HEK293 (cell line): ENCODE measurements at regions not wholly inside any gene's neighbourhood (a gene's known extent, or its start where the extent isn't known, plus 50 kb on each side); places are given as distances from the start of the nearest gene placed in this dataset.

Experiments used
- ATF2 ChIP-seq: fragments of 450-650 bp; formaldehyde crosslinking; IDR thresholded peaks from 2 replicates; pipeline ENCODE4 v1.5.1; 2016; ENCODE audit warnings: missing biosample characterization, missing genetic modification characterization, low read depth
- KLF16 ChIP-seq: fragments of 450-650 bp; formaldehyde crosslinking; IDR thresholded peaks from 2 replicates; pipeline ENCODE4 v1.5.1; 2017; ENCODE audit warnings: missing biosample characterization, missing genetic modification characterization
- SP7 ChIP-seq: fragments of 450-650 bp; formaldehyde crosslinking; IDR thresholded peaks from 2 replicates; pipeline ENCODE4 v1.5.1; 2016; ENCODE audit warnings: missing biosample characterization, missing genetic modification characterization
- ZNF133 ChIP-seq: fragments of 450-650 bp; formaldehyde crosslinking; IDR thresholded peaks from 2 replicates; pipeline ENCODE4 v1.5.1; 2016; ENCODE audit warnings: missing biosample characterization, missing genetic modification characterization
- ZNF174 ChIP-seq: fragments of 450-650 bp; formaldehyde crosslinking; IDR thresholded peaks from 2 replicates; pipeline ENCODE4 v1.5.0; 2017; ENCODE audit warnings: missing biosample characterization, mild to moderate bottlenecking, missing genetic modification characterization
- ZNF221 ChIP-seq: fragments of 450-650 bp; formaldehyde crosslinking; IDR thresholded peaks from 2 replicates; pipeline ENCODE4 v1.5.1; 2017; ENCODE audit warnings: missing biosample characterization, missing genetic modification characterization, borderline replicate concordance
- ZNF658 ChIP-seq: fragments of 450-650 bp; formaldehyde crosslinking; IDR thresholded peaks from 2 replicates; pipeline ENCODE4; 2016; ENCODE audit warnings: missing biosample characterization, missing genetic modification characterization
- ZNF785 ChIP-seq: fragments of 450-650 bp; formaldehyde crosslinking; IDR thresholded peaks from 2 replicates; pipeline ENCODE4 v1.5.1; 2016; ENCODE audit warnings: missing biosample characterization, missing genetic modification characterization
- TF ChIP-seq, protein P1 (sequence below): fragments of 450-650 bp; formaldehyde crosslinking; IDR thresholded peaks from 2 replicates; pipeline ENCODE4 v1.5.1; 2016; ENCODE audit warnings: missing biosample characterization, missing genetic modification characterization
- TF ChIP-seq, protein P2 (sequence below): fragments of 450-650 bp; formaldehyde crosslinking; optimal IDR thresholded peaks from 2 replicates; pipeline ENCODE3; 2016; ENCODE audit warnings: missing biosample characterization, mild to moderate bottlenecking, missing genetic modification characterization

GRCh38 chr18:79608535-79608934, 71.1 kb upstream of the CTDP1 start:
- TF ChIP-seq ZNF133 (no peak), ZNF658 (tag by site-specific recombination) (no peak), SP7 (no peak), ATF2 (tag by site-specific recombination) (no peak), ZNF174 (tag by site-specific recombination) (no peak), ZNF785 (tag by site-specific recombination) (no peak), ZNF221 (tag by site-specific recombination) (no peak), KLF16 (tag by site-specific recombination) (no peak)
- TF ChIP-seq, protein P1, sequence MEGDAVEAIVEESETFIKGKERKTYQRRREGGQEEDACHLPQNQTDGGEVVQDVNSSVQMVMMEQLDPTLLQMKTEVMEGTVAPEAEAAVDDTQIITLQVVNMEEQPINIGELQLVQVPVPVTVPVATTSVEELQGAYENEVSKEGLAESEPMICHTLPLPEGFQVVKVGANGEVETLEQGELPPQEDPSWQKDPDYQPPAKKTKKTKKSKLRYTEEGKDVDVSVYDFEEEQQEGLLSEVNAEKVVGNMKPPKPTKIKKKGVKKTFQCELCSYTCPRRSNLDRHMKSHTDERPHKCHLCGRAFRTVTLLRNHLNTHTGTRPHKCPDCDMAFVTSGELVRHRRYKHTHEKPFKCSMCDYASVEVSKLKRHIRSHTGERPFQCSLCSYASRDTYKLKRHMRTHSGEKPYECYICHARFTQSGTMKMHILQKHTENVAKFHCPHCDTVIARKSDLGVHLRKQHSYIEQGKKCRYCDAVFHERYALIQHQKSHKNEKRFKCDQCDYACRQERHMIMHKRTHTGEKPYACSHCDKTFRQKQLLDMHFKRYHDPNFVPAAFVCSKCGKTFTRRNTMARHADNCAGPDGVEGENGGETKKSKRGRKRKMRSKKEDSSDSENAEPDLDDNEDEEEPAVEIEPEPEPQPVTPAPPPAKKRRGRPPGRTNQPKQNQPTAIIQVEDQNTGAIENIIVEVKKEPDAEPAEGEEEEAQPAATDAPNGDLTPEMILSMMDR (tag by site-specific recombination): no peak
- TF ChIP-seq, protein P2, sequence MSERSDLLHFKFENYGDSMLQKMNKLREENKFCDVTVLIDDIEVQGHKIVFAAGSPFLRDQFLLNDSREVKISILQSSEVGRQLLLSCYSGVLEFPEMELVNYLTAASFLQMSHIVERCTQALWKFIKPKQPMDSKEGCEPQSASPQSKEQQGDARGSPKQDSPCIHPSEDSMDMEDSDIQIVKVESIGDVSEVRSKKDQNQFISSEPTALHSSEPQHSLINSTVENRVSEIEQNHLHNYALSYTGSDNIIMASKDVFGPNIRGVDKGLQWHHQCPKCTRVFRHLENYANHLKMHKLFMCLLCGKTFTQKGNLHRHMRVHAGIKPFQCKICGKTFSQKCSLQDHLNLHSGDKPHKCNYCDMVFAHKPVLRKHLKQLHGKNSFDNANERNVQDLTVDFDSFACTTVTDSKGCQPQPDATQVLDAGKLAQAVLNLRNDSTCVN (tag by site-specific recombination): no peak
